ENCODE measurements at regions not wholly inside any gene's neighbourhood (a gene's known extent, or its start where the extent isn't known, plus 50 kb on each side); places are given as distances from the start of the nearest gene placed in this dataset.

DNA sequence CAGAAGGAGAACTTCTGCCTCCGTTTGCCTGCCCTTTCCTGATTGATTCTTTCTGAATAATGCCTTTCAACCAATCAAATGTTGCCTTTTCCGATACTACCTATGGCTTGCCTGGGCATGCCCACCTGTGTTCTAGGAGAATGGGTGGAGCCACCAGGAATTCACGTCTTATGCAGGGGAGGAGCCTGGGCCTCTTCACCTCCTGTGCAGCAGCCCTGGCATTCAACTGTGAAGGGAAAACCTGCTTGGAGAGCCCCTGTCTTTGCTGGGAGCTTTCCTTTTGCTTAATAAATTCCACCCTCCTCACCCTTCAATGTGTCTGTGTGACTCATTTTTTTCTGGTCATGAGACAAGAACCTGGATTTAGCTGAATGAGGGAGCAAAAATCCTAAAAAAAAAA is 730.7 kb downstream of the UQCRFS1 start:
- TF ChIP-seq, protein P1, sequence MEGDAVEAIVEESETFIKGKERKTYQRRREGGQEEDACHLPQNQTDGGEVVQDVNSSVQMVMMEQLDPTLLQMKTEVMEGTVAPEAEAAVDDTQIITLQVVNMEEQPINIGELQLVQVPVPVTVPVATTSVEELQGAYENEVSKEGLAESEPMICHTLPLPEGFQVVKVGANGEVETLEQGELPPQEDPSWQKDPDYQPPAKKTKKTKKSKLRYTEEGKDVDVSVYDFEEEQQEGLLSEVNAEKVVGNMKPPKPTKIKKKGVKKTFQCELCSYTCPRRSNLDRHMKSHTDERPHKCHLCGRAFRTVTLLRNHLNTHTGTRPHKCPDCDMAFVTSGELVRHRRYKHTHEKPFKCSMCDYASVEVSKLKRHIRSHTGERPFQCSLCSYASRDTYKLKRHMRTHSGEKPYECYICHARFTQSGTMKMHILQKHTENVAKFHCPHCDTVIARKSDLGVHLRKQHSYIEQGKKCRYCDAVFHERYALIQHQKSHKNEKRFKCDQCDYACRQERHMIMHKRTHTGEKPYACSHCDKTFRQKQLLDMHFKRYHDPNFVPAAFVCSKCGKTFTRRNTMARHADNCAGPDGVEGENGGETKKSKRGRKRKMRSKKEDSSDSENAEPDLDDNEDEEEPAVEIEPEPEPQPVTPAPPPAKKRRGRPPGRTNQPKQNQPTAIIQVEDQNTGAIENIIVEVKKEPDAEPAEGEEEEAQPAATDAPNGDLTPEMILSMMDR (IDR thresholded peaks at IDR 0.05; ENCODE audit: insufficient read depth, low read length): no peak
- TF ChIP-seq GABPA (IDR thresholded peaks at IDR 0.05; ENCODE audit: low read depth): no peak
- no peak for TF ChIP-seq POLR2AphosphoS5 (IDR thresholded peaks at IDR 0.05; ENCODE audit: low read depth)
- TF ChIP-seq, protein P2, sequence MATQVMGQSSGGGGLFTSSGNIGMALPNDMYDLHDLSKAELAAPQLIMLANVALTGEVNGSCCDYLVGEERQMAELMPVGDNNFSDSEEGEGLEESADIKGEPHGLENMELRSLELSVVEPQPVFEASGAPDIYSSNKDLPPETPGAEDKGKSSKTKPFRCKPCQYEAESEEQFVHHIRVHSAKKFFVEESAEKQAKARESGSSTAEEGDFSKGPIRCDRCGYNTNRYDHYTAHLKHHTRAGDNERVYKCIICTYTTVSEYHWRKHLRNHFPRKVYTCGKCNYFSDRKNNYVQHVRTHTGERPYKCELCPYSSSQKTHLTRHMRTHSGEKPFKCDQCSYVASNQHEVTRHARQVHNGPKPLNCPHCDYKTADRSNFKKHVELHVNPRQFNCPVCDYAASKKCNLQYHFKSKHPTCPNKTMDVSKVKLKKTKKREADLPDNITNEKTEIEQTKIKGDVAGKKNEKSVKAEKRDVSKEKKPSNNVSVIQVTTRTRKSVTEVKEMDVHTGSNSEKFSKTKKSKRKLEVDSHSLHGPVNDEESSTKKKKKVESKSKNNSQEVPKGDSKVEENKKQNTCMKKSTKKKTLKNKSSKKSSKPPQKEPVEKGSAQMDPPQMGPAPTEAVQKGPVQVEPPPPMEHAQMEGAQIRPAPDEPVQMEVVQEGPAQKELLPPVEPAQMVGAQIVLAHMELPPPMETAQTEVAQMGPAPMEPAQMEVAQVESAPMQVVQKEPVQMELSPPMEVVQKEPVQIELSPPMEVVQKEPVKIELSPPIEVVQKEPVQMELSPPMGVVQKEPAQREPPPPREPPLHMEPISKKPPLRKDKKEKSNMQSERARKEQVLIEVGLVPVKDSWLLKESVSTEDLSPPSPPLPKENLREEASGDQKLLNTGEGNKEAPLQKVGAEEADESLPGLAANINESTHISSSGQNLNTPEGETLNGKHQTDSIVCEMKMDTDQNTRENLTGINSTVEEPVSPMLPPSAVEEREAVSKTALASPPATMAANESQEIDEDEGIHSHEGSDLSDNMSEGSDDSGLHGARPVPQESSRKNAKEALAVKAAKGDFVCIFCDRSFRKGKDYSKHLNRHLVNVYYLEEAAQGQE (IDR thresholded peaks at IDR 0.05; ENCODE audit: insufficient replicate concordance, low read depth): no peak
